Hepatocyte (in vitro differentiated cells): ENCODE measurements at regions not wholly inside any gene's neighbourhood (a gene's known extent, or its start where the extent isn't known, plus 50 kb on each side); places are given as distances from the start of the nearest gene placed in this dataset.

ENCODE experiments used
- DNase-seq: peaks from one replicate; pipeline ENCODE4 v3.0.0-alpha.2; 2016; ENCODE audit warnings: low spot score
- H2AFZ ChIP-seq: fragments of 200-600 bp; sonication (generic); 2 replicates; pipeline ENCODE4 v1.6.0; 2016; ENCODE audit warnings: antibody characterized with exemption, mild to moderate bottlenecking
- H3K27ac ChIP-seq: fragments of 200-600 bp; sonication (generic); 2 replicates; pipeline ENCODE4 v1.5.1; 2016; ENCODE audit warnings: mild to moderate bottlenecking
- H3K27me3 ChIP-seq: fragments of 200-600 bp; sonication (generic); 2 replicates; pipeline ENCODE4 v1.6.1; 2016
- H3K36me3 ChIP-seq: fragments of 200-600 bp; sonication (generic); replicated peaks from 2 replicates; pipeline ENCODE4 v1.5.1; 2016; ENCODE audit warnings: low read depth; ENCODE audit not compliant: insufficient read depth
- H3K4me1 ChIP-seq: fragments of 200-600 bp; sonication (generic); 2 replicates; pipeline ENCODE4 v1.5.1; 2016; ENCODE audit warnings: mild to moderate bottlenecking, moderate library complexity; ENCODE audit not compliant: insufficient read depth
- H3K4me2 ChIP-seq: fragments of 200-600 bp; sonication (generic); 2 replicates; pipeline ENCODE4 v1.6.0; 2016
- H3K4me3 ChIP-seq: fragments of 200-600 bp; sonication (generic); 2 replicates; pipeline ENCODE4 v1.5.1; 2016; ENCODE audit warnings: mild to moderate bottlenecking
- H3K79me2 ChIP-seq: fragments of 200-600 bp; sonication (generic); 2 replicates; pipeline ENCODE4 v1.6.0; 2017; ENCODE audit warnings: mild to moderate bottlenecking
- H3K9me2 ChIP-seq: fragments of 200-600 bp; sonication (generic); replicated peaks from 2 replicates; pipeline ENCODE4 v1.6.0; 2017; ENCODE audit warnings: mild to moderate bottlenecking; ENCODE audit not compliant: insufficient read depth
- H3K9me3 ChIP-seq: fragments of 200-600 bp; sonication (generic); 2 replicates; pipeline ENCODE4 v1.5.1; 2016; ENCODE audit warnings: low read depth, mild to moderate bottlenecking
- H4K20me1 ChIP-seq: fragments of 200-600 bp; sonication (generic); 2 replicates; pipeline ENCODE4 v1.6.0; 2016; ENCODE audit warnings: mild to moderate bottlenecking; ENCODE audit not compliant: insufficient read depth, poor library complexity, severe bottlenecking
- CTCF ChIP-seq: fragments of 200-600 bp; sonication (generic); IDR thresholded peaks from 2 replicates; pipeline ENCODE4 v1.5.1; 2016; ENCODE audit warnings: antibody characterized with exemption, mild to moderate bottlenecking; ENCODE audit not compliant: poor library complexity
- EZH2 ChIP-seq: fragments of 200-600 bp; sonication (generic); IDR thresholded peaks from 2 replicates; pipeline ENCODE4 v1.6.1; 2016; ENCODE audit warnings: antibody characterized with exemption, mild to moderate bottlenecking, borderline replicate concordance
- EZH2phosphoT487 ChIP-seq: fragments of 200-600 bp; sonication (generic); IDR thresholded peaks from one replicate; pipeline ENCODE4 v1.6.1; 2018; ENCODE audit warnings: antibody characterized with exemption, mild to moderate bottlenecking, low read depth, moderate library complexity; ENCODE audit not compliant: unreplicated experiment, severe bottlenecking
- WGBS: methylation state at CpG from one replicate; pipeline ENCODE4 v1.1.6; 2016; ENCODE audit warnings: low lambda C conversion rate; ENCODE audit errors: missing lambda C conversion rate; 5-methylcytosine and 5-hydroxymethylcytosine counted together

- DNase-seq = no peak
- no peaks in the 10 kb centered on the region for H3K27me3 ChIP-seq
- H3K9me2 ChIP-seq = no peaks in the 10 kb centered on the region
- no peak overlapping the region for H2AFZ ChIP-seq
- H3K4me1 ChIP-seq = peaks cover 10% of the 10 kb centered on the region
- no peaks in the 10 kb centered on the region for H3K9me3 ChIP-seq
- no peaks in the 10 kb centered on the region for H3K79me2 ChIP-seq
- H4K20me1 ChIP-seq = no peaks in the 10 kb centered on the region
- H3K27ac ChIP-seq = no peak overlapping the region
- WGBS = 93% methylated on average over 1 of the region's 1 CpG
- no peak for TF ChIP-seq EZH2phosphoT487
- no peak for TF ChIP-seq EZH2
- no peak for TF ChIP-seq CTCF
- H3K4me3 ChIP-seq = no peak overlapping the region
- H3K36me3 ChIP-seq = no peaks in the 10 kb centered on the region
- H3K4me2 ChIP-seq = no peak overlapping the region
These were observed 473.3 kb downstream of the GABRG1 start for GRCh38 chr4:45650545-45650944.

- DNase-seq = no peak
- Histone ChIP-seq H3K4me1 (peaks cover 10% of the 10 kb centered on the region), H3K4me2 (no peak overlapping the region), H3K27ac (no peak overlapping the region), H3K27me3 (no peaks in the 10 kb centered on the region), H3K36me3 (no peaks in the 10 kb centered on the region), H4K20me1 (no peaks in the 10 kb centered on the region), H3K79me2 (no peaks in the 10 kb centered on the region), H3K9me3 (no peaks in the 10 kb centered on the region), H3K4me3 (no peak overlapping the region), H2AFZ (no peak overlapping the region), H3K9me2 (no peaks in the 10 kb centered on the region)
- TF ChIP-seq EZH2phosphoT487 (no peak), EZH2 (no peak), CTCF (no peak)
These were observed 475.0 kb downstream of the GABRG1 start for GRCh38 chr4:45648846-45649245.

GRCh38 chr4:45647823-45648222 lies 476.0 kb downstream of the GABRG1 start:
- no peak overlapping the region for H2AFZ ChIP-seq
- H4K20me1 ChIP-seq = no peaks in the 10 kb centered on the region
- no peaks in the 10 kb centered on the region for H3K36me3 ChIP-seq
- H3K4me3 ChIP-seq = no peak overlapping the region
- H3K27ac ChIP-seq = peak overlapping the region; percentile 78
- H3K4me2 ChIP-seq = peak overlapping the region; percentile 54
- H3K4me1 ChIP-seq = peaks cover 10% of the 10 kb centered on the region
- H3K79me2 ChIP-seq = no peaks in the 10 kb centered on the region
- TF ChIP-seq CTCF (no peak), EZH2 (no peak), EZH2phosphoT487 (no peak)
- H3K9me2 ChIP-seq = no peaks in the 10 kb centered on the region
- no peaks in the 10 kb centered on the region for H3K9me3 ChIP-seq
- no peaks in the 10 kb centered on the region for H3K27me3 ChIP-seq
- no peak for DNase-seq

- peak overlapping the region; percentile 54 for H3K4me2 ChIP-seq
- TF ChIP-seq EZH2 (no peak), CTCF (no peak), EZH2phosphoT487 (no peak)
- peak; percentile 12 for DNase-seq
These were observed 476.8 kb downstream of the GABRG1 start for GRCh38 chr4:45646885-45647590.

More at GRCh38 chr4:45646885-45647590, 476.8 kb downstream of the GABRG1 start:
- H3K4me1 ChIP-seq = peaks cover 10% of the 10 kb centered on the region
- no peaks in the 10 kb centered on the region for H3K36me3 ChIP-seq
- H3K4me3 ChIP-seq = no peak overlapping the region
- peak overlapping the region; percentile 78 for H3K27ac ChIP-seq
- H3K9me2 ChIP-seq = no peaks in the 10 kb centered on the region
- H3K9me3 ChIP-seq = no peaks in the 10 kb centered on the region
- WGBS = 70% methylated on average over 8 of the region's 8 CpGs
- no peak overlapping the region for H2AFZ ChIP-seq
- no peaks in the 10 kb centered on the region for H3K27me3 ChIP-seq
- no peaks in the 10 kb centered on the region for H4K20me1 ChIP-seq
- no peaks in the 10 kb centered on the region for H3K79me2 ChIP-seq
